CD4-positive, alpha-beta memory T cell (primary cell): ENCODE measurements at regions not wholly inside any gene's neighbourhood (a gene's known extent, or its start where the extent isn't known, plus 50 kb on each side); places are given as distances from the start of the nearest gene placed in this dataset.

ENCODE experiments used
- CTCF ChIA-PET: fragments of 350-600 bp; sonication (Branson Sonifier 250); formaldehyde crosslinking; loops from one replicate; lab custom pipeline; 2021; ENCODE audit warnings: inconsistent platforms; ENCODE audit not compliant: partially characterized antibody; lab: Charles Lee
- POLR2A ChIA-PET: fragments of 350-600 bp; sonication (Branson Sonifier 250); formaldehyde crosslinking; loops from one replicate; lab custom pipeline; 2021; ENCODE audit not compliant: partially characterized antibody; lab: Charles Lee
- DNase-seq, 5 donors: peaks; one replicate each; pipeline versions ENCODE4 v3.0.0 to v3.0.0-alpha.2; 2020 to 2022; ENCODE audit warnings: mixed read lengths in 1 of 5
- H3K27ac ChIP-seq: one replicate; pipeline ENCODE4 v1.7.0; 2013; ENCODE audit warnings: low read depth, low read length
- H3K27me3 ChIP-seq: 2 replicates; pipeline ENCODE4 v1.7.0; 2013; ENCODE audit warnings: mild to moderate bottlenecking, low read length, moderate library complexity; ENCODE audit not compliant: insufficient read depth
- H3K36me3 ChIP-seq: 2 replicates; pipeline ENCODE4 v1.7.0; 2013; ENCODE audit warnings: mild to moderate bottlenecking, low read length, moderate library complexity; ENCODE audit not compliant: insufficient read depth
- H3K4me1 ChIP-seq: 2 replicates; pipeline ENCODE4 v1.7.0; 2013; ENCODE audit warnings: mild to moderate bottlenecking, low read length, moderate library complexity; ENCODE audit not compliant: insufficient read depth
- H3K4me3 ChIP-seq, 2 donors: one replicate each; pipeline ENCODE4 v1.7.0; 2013; ENCODE audit warnings: low read length in 2 of 2, mild to moderate bottlenecking in 1 of 2
- H3K9me3 ChIP-seq, 2 donors: one replicate each; pipeline ENCODE4 v1.7.0; 2013; ENCODE audit warnings: low read length in 2 of 2, control low read depth in 1 of 2; ENCODE audit not compliant: control insufficient read depth in 1 of 2
- H3K27ac Mint-ChIP-seq, 7 donors: one replicate each; pipeline ENCODE4 v1.8.0; 2020 to 2021; ENCODE audit warnings: mixed read lengths in 7 of 7, mild to moderate bottlenecking in 6 of 7, inconsistent platforms in 3 of 7, moderate library complexity in 3 of 7
- H3K27me3 Mint-ChIP-seq, 2 donors: one replicate each; pipeline ENCODE4 v1.8.0; 2020 to 2021; ENCODE audit warnings: mixed read lengths in 2 of 2
- H3K36me3 Mint-ChIP-seq, 2 donors: one replicate each; pipeline ENCODE4 v1.8.0; 2020 to 2021; ENCODE audit warnings: mixed read lengths in 2 of 2, inconsistent platforms in 1 of 2, mild to moderate bottlenecking in 1 of 2
- H3K4me1 Mint-ChIP-seq, 4 donors: one replicate each; pipeline ENCODE4 v1.8.0; 2020 to 2021; ENCODE audit warnings: mixed read lengths in 4 of 4, mild to moderate bottlenecking in 1 of 4
- H3K4me3 Mint-ChIP-seq, 8 donors: one replicate each; pipeline ENCODE4 v1.8.0; 2020 to 2021; ENCODE audit warnings: mixed read lengths in 8 of 8, mild to moderate bottlenecking in 7 of 8, moderate library complexity in 6 of 8, inconsistent platforms in 3 of 8
- H3K9me3 Mint-ChIP-seq, 8 donors: one replicate each; pipeline ENCODE4 v1.8.0; 2020 to 2021; ENCODE audit warnings: mixed read lengths in 8 of 8, mild to moderate bottlenecking in 5 of 8, inconsistent platforms in 3 of 8, moderate library complexity in 1 of 8
- intact Hi-C: fragments of 100-400 bp; cut with micrococcal nuclease; formaldehyde crosslinking; loops from one replicate; pipeline ENCODE4 v1.15.1; 2023

GRCh38 chr11:92500453-92500852 is 275.8 kb downstream of the FAT3 start:
- DNase-seq = no peak
- Mint-ChIP-seq H3K4me3 (no peak overlapping the region), H3K9me3 (peaks cover 0 to 3% (median 0%) of the 10 kb centered on the region in 8 donors), H3K27me3 (peaks cover 0 to 1% of the 10 kb centered on the region in 2 donors), H3K27ac (no peak overlapping the region), H3K36me3 (no peaks in the 10 kb centered on the region), H3K4me1 (no peaks in the 10 kb centered on the region)
- Histone ChIP-seq H3K36me3 (no peaks in the 10 kb centered on the region), H3K27me3 (no peaks in the 10 kb centered on the region), H3K27ac (no peak overlapping the region), H3K4me1 (no peaks in the 10 kb centered on the region), H3K4me3 (no peak overlapping the region), H3K9me3 (no peaks in the 10 kb centered on the region)
- POLR2A ChIA-PET = no interaction called here
- CTCF ChIA-PET = no interaction called here
- intact Hi-C loops = no loop called here

GRCh38 chr11:92501066-92501739 is 276.6 kb downstream of the FAT3 start:
- Histone ChIP-seq H3K9me3 (no peaks in the 10 kb centered on the region), H3K4me1 (no peaks in the 10 kb centered on the region), H3K27me3 (no peaks in the 10 kb centered on the region), H3K27ac (no peak overlapping the region), H3K4me3 (no peak overlapping the region), H3K36me3 (no peaks in the 10 kb centered on the region)
- Mint-ChIP-seq H3K4me1 (no peaks in the 10 kb centered on the region), H3K27ac (no peak overlapping the region), H3K27me3 (peaks cover 0 to 1% of the 10 kb centered on the region in 2 donors), H3K36me3 (no peaks in the 10 kb centered on the region), H3K9me3 (peaks cover 0 to 2% (median 0%) of the 10 kb centered on the region in 8 donors), H3K4me3 (no peak overlapping the region)
- CTCF ChIA-PET = no interaction called here
- no peak for DNase-seq
- intact Hi-C loops = no loop called here
- POLR2A ChIA-PET = no interaction called here

- peaks cover 0 to 2% (median 0%) of the 10 kb centered on the region in 8 donors for H3K9me3 Mint-ChIP-seq
- no peak overlapping the region for H3K27ac ChIP-seq
Observed at GRCh38 chr11:92504004-92504403, 279.4 kb downstream of the FAT3 start.

GRCh38 chr11:92504534-92504933 is 279.9 kb downstream of the FAT3 start:
- no peak for DNase-seq
- Histone ChIP-seq H3K27ac (no peak overlapping the region), H3K9me3 (no peaks in the 10 kb centered on the region), H3K4me1 (no peaks in the 10 kb centered on the region), H3K36me3 (no peaks in the 10 kb centered on the region), H3K4me3 (no peak overlapping the region), H3K27me3 (no peaks in the 10 kb centered on the region)
- ChIA-PET CTCF (no interaction called here), POLR2A (no interaction called here)
- Mint-ChIP-seq H3K27me3 (peaks cover 0 to 1% of the 10 kb centered on the region in 2 donors), H3K36me3 (no peaks in the 10 kb centered on the region), H3K9me3 (peaks cover 0 to 2% (median 0%) of the 10 kb centered on the region in 8 donors), H3K4me3 (no peak overlapping the region), H3K4me1 (no peaks in the 10 kb centered on the region), H3K27ac (no peak overlapping the region)
- intact Hi-C loops = no loop called here

More at GRCh38 chr11:92504004-92504403, 279.4 kb downstream of the FAT3 start:
- Histone ChIP-seq H3K4me3 (no peak overlapping the region), H3K4me1 (no peaks in the 10 kb centered on the region), H3K9me3 (no peaks in the 10 kb centered on the region), H3K36me3 (no peaks in the 10 kb centered on the region), H3K27me3 (no peaks in the 10 kb centered on the region)
- peaks cover 0 to 1% of the 10 kb centered on the region in 2 donors for H3K27me3 Mint-ChIP-seq
- no peaks in the 10 kb centered on the region for H3K4me1 Mint-ChIP-seq
- DNase-seq = no peak
- no peak overlapping the region for H3K4me3 Mint-ChIP-seq
- no peaks in the 10 kb centered on the region for H3K36me3 Mint-ChIP-seq
- CTCF ChIA-PET = no interaction called here
- POLR2A ChIA-PET = no interaction called here
- H3K27ac Mint-ChIP-seq = no peak overlapping the region
- intact Hi-C loops = no loop called here

GRCh38 chr11:92505689-92506088 is 281.1 kb downstream of the FAT3 start:
- H3K27ac Mint-ChIP-seq = no peak overlapping the region
- ChIA-PET POLR2A (no interaction called here), CTCF (no interaction called here)
- no peaks in the 10 kb centered on the region for H3K4me1 Mint-ChIP-seq
- DNase-seq = no peak
- Histone ChIP-seq H3K4me1 (no peaks in the 10 kb centered on the region), H3K36me3 (no peaks in the 10 kb centered on the region), H3K9me3 (no peaks in the 10 kb centered on the region), H3K4me3 (no peak overlapping the region), H3K27ac (no peak overlapping the region), H3K27me3 (no peaks in the 10 kb centered on the region)
- intact Hi-C loops = no loop called here
- no peaks in the 10 kb centered on the region for H3K36me3 Mint-ChIP-seq
- H3K4me3 Mint-ChIP-seq = no peak overlapping the region
- H3K27me3 Mint-ChIP-seq = peaks cover 0 to 1% of the 10 kb centered on the region in 2 donors
- H3K9me3 Mint-ChIP-seq = peaks cover 0 to 3% (median 0%) of the 10 kb centered on the region in 8 donors

GRCh38 chr11:92506809-92507336 is 282.3 kb downstream of the FAT3 start:
- Histone ChIP-seq H3K4me1 (no peaks in the 10 kb centered on the region), H3K9me3 (no peaks in the 10 kb centered on the region), H3K36me3 (no peaks in the 10 kb centered on the region), H3K4me3 (no peak overlapping the region), H3K27me3 (no peaks in the 10 kb centered on the region), H3K27ac (no peak overlapping the region)
- POLR2A ChIA-PET = no interaction called here
- CTCF ChIA-PET = no interaction called here
- no peaks in the 10 kb centered on the region for H3K36me3 Mint-ChIP-seq
- intact Hi-C loops = no loop called here
- no peaks in the 10 kb centered on the region for H3K4me1 Mint-ChIP-seq
- H3K27me3 Mint-ChIP-seq = peaks cover 0 to 1% of the 10 kb centered on the region in 2 donors
- H3K4me3 Mint-ChIP-seq = no peak overlapping the region
- no peak for DNase-seq
- no peak overlapping the region for H3K27ac Mint-ChIP-seq
- H3K9me3 Mint-ChIP-seq = peaks cover 0 to 3% (median 0%) of the 10 kb centered on the region in 8 donors

GRCh38 chr11:92510591-92510990 is 286.0 kb downstream of the FAT3 start:
- POLR2A ChIA-PET = no interaction called here

More at GRCh38 chr11:92510591-92510990, 286.0 kb downstream of the FAT3 start:
- no peaks in the 10 kb centered on the region for H3K27me3 Mint-ChIP-seq
- no peaks in the 10 kb centered on the region for H3K27me3 ChIP-seq
- H3K4me1 Mint-ChIP-seq = no peaks in the 10 kb centered on the region
- peaks cover 0 to 3% (median 0%) of the 10 kb centered on the region in 8 donors for H3K9me3 Mint-ChIP-seq
- H3K36me3 ChIP-seq = no peaks in the 10 kb centered on the region
- no peak overlapping the region for H3K27ac Mint-ChIP-seq
- H3K4me3 ChIP-seq = no peak overlapping the region
- no peak overlapping the region for H3K27ac ChIP-seq
- H3K36me3 Mint-ChIP-seq = no peaks in the 10 kb centered on the region
- no peak overlapping the region for H3K4me3 Mint-ChIP-seq
- no peaks in the 10 kb centered on the region for H3K9me3 ChIP-seq
- H3K4me1 ChIP-seq = no peaks in the 10 kb centered on the region
- CTCF ChIA-PET = no interaction called here
- intact Hi-C loops = no loop called here
- DNase-seq = no peak
